Suppressor macrophage treated with lipopolysaccharide for 1 hour (primary cell): ENCODE measurements at regions not wholly inside any gene's neighbourhood (a gene's known extent, or its start where the extent isn't known, plus 50 kb on each side); places are given as distances from the start of the nearest gene placed in this dataset.

Experiments
- DNase-seq, 3 donors: peaks; one replicate each; pipeline ENCODE4 v3.0.0-alpha.2; 2020 to 2022

DNA sequence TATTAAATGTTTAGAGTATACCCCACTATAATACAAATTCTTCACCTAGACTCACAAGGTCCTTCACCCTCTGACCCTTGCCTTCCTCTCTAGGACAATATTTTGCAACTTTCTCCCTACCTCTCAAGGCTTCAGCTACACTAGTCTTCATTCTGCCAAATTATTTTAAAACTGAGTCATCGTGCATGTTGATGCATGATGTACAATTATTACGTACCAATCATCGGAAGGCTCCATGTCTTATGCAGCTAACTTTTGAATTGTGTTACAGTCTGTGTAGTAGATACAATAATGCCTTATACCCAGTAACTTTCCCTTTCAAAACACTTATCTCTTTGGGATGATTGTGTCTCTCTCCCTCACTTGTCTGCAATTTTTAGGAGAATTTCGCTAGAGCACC is 98.5 kb upstream of the ROBO2 start:
- DNase-seq, result no peak

DNA sequence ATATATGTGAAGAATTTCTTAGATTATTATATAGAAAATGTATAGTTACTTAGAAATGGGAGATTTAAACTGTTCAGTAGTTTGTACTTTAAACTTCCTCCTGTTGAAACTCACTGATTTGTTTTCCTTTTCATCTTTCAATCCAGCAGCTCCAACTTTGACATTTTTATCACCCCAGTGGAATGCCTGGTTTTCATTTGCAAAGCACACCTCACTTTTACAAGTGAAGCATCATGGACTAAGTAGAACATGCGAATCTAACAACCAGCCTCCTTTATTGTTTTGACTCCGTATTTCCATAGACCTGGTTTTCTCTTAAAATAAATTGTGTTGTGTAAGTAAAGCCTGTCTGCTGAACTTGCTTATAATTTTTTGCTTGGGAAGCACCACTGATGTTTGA is 97.8 kb upstream of the ROBO2 start:
- DNase-seq, result no peak

DNA sequence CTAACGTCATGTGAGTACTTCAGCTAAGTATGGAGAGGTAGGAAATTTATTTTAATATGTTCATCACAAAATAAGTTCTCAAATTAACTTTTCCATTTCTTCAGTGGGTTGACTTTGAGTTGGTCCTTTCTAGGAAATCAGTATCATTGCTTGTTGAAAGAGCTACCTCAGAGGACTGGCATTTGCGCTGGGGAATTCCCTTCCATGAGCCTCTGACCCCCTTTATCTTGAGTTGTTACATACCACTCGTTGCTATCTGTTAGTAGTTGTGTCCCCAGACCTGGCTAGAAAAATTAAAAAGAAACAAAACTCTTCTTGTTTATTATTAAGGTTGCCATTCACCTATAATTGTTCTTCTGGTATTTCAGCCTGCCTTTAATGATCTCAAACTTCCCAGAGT is 96.8 kb upstream of the ROBO2 start:
- DNase-seq, result no peak

DNA sequence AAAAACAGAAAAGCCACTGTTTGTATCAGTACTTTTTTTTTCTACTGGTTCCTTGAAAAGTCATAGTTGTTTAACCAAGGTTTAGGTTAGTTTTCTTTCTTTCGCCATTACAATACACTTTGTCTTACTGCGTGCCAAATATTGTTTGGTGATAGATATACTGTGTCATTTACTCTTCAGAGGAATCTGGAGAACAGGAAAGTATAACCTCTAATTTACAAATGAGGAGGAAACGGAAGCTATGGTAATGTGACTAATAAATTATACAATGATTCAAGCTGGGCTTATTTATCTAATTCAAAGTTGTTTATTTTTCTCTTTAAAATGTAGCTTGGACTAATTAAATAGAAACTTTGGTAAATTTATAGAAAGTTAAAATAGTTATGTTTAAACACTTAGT is 96.2 kb upstream of the ROBO2 start:
- no peak for DNase-seq

DNA sequence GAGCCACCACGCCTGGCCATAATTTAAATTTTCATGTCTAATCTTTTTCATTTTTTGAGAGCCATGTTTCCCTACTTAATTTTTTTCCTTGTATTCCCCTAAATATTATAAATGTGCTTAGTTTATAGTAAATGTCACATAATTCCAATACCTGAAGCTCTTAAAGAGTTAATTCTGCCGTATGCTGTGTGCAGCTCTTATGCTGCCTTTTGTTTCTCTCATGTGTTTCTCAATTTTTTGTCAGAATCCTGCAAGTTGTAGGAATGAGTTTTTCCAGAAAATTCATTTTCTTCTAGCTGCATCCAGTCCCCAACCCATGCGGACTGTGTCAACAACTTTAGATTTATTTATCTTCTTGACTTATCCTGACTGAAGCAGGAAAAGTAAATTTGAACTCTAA is 90.9 kb upstream of the ROBO2 start:
- DNase-seq, result no peak

DNA sequence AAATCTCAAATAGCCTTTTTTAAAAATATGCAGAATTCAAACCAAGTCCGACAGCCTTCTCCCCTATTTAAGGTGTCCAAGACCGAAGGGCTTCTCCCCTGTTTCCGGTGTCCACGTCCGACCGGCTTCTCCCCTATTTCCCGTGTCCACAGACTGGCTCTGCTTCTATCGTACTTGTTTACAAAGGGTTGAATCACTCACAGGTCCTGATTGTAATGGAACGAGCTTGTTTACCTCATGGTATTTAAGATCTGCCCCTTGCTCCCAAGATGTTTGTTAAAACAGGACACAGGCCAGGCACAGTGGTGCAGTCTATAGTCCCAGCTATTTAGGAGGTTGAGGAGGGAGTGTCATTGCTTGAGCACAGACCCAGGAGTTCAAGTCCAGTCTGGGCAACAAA is 90.4 kb upstream of the ROBO2 start:
- no peak for DNase-seq

DNA sequence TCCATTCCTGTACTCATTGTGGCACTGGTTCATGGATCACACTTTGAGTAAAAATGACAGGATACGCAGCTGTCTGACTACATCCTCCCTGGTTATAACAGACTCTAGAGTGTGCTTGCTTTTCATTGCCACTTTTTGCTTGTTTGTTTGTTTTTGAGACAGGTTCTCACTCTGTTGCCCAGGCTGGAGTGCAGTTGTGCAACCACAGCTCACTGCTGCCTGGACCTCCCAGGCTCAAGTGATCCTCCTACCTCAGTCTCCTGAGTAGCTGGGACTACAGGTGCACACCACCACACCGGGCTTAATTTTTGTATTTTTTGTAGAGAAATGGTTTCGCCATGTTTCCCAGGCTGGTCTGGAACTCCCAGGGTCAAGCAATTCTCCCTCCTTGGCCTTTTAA is 89.3 kb upstream of the ROBO2 start:
- no peak for DNase-seq

DNA sequence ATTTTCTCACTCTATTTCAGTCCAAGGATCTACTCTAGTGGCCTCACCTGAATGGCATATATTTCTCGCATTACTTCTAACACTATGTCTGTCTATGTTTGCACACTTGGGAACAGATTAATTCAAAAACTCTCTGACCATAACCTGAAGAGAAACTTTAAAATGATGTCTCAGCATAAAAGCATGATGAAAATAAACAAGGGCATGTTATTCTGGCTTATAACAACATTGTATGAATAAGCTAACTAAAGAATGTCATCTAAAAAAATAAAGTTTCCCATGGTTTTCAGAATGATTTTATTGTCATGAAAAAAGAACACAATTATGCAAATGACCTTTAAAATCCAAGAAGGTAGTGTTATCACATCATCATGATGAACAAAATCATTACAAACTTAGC is 85.5 kb upstream of the ROBO2 start:
- DNase-seq, result no peak

DNA sequence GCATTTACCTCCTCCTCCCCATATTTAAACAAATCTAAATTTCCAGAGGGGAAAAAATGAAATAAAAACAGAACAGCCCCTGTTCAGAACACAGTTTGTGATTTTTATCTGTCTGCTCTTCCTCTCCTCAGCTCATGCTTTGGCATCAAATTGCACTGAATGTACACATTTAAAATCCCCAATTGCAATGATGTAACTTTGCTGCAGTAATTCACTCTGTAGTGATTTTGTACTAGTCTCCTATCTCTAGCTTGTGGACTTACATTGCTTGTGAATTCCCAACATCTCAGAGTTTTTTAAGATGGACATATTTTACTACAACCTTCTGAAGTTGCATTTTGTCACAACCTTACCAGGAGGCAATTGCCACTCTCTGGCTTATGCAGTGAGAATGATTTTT is 81.6 kb upstream of the ROBO2 start:
- no peak for DNase-seq

DNA sequence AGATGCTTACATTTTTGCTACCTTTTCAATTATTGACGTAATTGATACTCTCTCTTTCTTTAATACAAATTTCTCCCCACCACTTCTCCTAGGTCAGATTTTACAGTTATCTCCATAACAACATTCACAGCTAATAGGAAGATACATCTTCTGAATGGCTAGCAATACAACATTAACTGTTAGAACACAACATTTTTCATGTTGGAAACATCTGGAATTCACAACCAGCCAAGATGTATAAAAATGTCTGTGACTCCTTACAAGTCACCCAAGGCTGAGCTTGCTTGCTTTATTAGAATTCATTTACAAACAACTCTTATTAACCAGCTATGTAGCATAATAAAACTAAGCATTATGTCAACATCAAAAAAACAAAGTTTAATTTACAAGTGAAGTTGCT is 81.0 kb upstream of the ROBO2 start:
- DNase-seq, result no peak

DNA sequence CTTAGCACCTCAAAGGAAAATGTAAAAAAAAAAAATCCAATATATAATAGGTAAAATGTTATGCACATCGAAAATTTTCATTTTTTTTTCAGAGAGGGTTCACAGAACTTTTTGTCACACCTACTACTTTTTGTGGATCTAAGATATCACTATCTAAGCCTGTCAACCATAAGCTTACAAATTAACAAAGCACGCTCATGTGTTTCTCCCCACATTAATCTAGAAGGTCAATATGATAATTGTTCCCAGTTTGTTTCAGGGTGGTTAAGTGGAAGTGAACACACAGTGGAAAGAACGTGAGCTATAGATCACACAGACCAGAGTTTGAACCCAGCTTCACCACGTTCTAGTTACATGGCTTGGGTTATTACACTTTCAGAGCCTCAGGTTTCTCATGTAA is 78.6 kb upstream of the ROBO2 start:
- no peak for DNase-seq

DNA sequence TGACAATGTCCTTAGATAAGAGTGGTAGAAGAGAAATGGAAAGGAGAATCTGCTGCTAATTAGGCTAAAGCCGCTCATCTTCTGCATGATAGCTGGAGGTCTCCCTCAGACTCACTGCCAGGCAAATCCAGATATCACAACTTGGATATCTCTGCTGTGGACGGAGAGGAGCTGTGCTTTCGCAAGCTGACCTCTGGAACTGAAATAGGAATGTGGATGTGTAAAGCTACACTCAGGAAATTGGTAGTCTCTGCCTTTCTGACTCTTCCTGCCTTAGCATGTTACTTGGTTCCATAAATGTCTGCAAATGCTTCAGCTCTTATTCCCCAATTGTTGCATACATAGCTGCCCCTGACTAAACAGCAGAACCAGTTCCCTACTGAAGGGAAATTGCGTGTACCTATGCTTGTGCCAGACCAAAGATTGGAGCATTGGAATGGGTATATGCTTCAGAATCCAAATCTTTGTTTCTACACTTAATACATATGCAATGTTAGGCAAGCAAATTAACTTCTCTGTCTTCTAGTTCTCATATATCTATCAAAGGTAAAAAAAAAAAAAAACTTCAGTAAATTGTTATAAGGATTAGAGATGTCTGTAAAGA is 74.7 kb upstream of the ROBO2 start:
- DNase-seq, result no peak

DNA sequence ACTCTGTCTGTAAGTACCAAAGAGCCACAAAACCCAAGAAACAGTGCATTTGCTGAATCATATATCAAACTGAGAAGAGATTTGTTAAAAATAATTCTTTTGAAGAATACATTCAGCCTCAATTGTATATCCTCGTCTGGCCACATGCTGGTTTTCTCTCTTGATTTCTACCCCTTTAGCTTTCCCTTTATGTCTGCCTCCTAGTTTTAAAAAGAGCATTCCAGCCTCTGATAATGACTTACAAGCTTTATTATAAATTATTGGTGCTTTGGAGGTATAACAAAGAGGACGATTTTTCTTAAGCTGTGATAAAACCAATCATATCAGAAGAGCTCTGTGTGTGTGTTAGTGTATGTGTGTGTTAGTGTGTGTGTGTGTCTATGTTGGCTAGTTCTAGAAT is 70.4 kb upstream of the ROBO2 start:
- no peak for DNase-seq

DNA sequence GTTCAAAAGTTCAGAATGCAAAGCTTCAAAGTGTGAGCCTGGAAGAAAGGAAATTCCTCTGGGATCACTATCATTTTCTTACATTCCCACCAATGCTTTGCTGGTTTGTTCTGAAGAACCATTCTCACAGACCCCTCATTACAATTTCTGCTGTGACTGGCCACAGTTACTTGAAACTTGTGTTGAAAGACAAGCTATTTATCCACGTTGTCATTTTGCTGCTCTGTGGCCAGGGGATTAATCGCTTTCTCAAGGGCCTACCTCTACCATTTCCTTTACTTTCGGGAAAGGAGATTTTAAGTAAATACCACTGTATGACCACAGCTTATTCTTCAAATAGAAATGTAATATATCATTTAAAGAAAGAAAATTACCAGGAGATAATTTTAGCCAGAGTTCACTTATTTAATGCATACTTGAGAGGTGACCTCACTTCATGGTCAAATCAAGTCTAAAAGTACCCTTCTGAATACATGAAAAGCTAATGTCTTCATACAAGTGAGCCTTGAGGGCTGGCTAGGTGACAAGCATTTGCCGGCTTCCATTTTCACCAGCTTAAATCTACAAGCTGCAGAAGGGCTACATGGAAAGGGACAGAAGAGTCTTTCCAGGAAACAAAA is 69.8 kb upstream of the ROBO2 start:
- no peak for DNase-seq

DNA sequence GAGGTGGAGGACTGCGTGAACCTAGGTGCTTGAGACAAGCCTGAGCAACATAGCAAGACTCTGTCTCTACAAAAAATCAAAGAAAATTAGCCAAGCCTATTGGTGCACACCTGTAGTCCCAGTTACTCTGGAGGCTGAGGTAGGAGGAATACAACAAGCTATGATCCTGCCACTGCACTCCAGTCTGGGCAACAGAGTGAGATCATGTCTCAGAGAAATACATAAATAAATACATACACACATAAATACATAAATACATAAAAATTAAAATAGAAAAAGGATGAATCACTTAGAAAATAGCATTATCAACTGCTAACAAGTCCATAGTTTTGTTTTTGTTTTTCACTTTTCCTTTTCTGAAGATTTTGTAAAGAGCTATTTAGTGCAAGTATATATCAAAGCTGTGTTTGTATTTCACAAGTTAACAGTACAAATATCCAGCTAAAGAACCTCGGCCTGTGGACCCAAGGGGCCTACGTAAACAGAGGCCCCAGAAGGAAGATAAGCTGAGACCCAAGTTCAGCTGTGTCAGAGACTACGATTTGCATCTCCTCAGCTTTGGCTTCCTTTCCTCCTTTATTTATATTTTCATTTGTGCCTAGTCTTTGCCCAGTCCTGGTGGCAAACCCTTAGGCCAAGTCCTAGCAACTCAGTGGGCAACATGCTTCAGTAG is 67.1 kb upstream of the ROBO2 start:
- DNase-seq, result no peak

DNA sequence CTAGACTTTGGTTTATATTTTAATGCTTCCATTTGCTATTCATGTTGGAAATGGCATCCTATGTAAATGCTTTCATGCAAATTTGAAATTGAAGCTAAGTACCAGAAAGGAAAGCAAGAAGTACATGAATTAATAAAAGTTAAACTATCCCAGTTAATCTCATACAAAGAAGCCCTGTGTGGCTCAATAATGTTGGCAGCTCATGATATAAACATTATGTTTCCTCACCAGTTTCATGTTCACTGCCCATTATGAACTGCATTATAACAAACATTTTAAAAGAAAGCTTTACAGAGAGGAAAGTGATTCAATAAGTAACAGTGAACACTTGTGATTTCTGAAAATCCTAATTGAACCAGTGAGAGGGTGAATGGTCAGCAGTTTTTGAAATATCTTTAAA is 62.9 kb upstream of the ROBO2 start:
- no peak for DNase-seq

DNA sequence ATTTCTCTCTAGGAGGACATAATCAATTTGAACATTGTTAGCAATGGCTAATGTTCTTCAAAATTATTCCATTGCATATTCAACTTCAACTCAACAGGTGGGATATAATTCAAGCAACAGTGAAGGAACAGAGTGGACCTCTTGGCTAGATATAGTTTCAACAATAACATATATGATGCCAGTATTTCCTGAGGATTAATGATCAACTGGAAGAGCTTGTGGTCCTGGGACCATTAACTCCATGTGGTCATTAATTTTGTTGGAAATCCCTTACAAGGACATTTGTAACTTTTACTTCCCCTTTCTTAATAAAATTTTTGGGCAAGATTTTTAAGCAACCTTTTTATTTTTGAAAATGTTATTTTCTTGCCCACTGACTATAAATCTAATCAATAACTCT is 54.3 kb upstream of the ROBO2 start:
- DNase-seq, result no peak

DNA sequence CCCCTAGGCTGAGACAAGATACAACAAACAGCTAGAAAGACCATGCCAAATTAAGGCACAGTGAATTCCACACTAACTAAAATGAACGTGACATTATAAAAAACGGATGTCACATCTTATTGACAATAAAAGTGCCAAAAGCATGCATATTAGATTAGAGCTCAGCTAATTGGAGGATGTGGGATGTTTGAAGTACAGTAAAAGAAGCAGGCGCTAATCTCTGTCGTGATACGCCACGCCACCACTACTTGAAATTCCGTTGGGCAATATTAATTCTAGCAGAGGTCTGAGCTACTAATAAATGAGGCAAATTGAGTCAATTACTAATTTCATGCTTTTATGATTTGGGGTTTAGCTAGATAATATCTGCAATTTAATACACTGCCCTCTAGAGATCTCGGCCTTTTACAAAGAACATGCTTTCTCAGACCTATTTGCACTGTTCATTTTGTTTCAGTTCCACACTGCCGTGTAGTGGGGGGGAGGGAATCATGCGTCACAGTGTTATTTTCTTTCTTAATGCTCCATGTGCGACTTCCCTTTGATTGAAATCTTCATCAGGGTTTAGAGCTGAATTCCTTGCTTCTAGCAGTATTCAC is 52.9 kb upstream of the ROBO2 start:
- DNase-seq, result no peak
